RWPE1 (cell line): ENCODE measurements at regions not wholly inside any gene's neighbourhood (a gene's known extent, or its start where the extent isn't known, plus 50 kb on each side); places are given as distances from the start of the nearest gene placed in this dataset.

Experiments used
- CTCF ChIA-PET: fragments of 350-600 bp; sonication (Branson Sonifier 250); formaldehyde crosslinking; extraction: SDS; loops from one replicate; lab custom pipeline; 2021; lab: Yijun Ruan, JAX
- POLR2A ChIA-PET: fragments of 400-600 bp; formaldehyde crosslinking; extraction: SDS; loops from one replicate; lab custom pipeline; 2020; ENCODE audit warnings: antibody characterized with exemption; ENCODE audit not compliant: low non-redundant PET; lab: Yijun Ruan, JAX
- DNase-seq: peaks from one replicate; pipeline ENCODE4 v3.0.0; 2012; ENCODE audit warnings: low spot score
- H3K27ac ChIP-seq: fragments of 450-650 bp; 2 replicates; pipeline ENCODE4 v1.5.1; 2017
- TF ChIP-seq, protein P1 (sequence below): fragments of 450-650 bp; conservative IDR thresholded peaks from 2 replicates; pipeline ENCODE4 v1.5.1; 2017; ENCODE audit warnings: low read depth, mild to moderate bottlenecking

DNA sequence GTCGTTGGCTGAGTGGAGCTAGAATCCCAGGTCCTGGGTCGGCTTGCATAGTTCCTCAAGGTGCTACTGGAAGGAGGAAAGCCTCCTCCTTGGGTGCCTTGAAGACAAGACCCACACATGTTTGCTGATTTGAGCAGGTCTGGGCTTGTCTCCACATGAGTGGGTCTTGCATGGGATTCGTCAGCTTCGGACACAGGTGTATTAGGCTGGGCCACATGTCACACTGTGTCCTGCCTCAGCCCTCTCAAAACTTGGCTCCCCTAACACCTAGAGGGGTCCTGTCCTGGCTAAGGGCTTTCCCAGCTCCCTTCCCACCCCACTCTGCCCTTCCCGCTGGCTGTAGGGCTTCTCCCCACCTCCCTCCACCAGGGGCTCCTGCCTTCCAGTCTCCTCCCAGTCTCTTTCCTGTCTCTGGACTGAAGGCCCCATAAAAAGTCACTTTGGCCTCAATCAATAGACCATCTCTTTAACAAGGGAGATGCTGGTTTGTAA is 73.0 kb upstream of the ADPGK start:
- ChIA-PET CTCF (no interaction called here), POLR2A (no interaction called here)
- DNase-seq: no peak
- H3K27ac ChIP-seq: no peak overlapping the region
- TF ChIP-seq, protein P1, sequence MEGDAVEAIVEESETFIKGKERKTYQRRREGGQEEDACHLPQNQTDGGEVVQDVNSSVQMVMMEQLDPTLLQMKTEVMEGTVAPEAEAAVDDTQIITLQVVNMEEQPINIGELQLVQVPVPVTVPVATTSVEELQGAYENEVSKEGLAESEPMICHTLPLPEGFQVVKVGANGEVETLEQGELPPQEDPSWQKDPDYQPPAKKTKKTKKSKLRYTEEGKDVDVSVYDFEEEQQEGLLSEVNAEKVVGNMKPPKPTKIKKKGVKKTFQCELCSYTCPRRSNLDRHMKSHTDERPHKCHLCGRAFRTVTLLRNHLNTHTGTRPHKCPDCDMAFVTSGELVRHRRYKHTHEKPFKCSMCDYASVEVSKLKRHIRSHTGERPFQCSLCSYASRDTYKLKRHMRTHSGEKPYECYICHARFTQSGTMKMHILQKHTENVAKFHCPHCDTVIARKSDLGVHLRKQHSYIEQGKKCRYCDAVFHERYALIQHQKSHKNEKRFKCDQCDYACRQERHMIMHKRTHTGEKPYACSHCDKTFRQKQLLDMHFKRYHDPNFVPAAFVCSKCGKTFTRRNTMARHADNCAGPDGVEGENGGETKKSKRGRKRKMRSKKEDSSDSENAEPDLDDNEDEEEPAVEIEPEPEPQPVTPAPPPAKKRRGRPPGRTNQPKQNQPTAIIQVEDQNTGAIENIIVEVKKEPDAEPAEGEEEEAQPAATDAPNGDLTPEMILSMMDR: no peak

DNA sequence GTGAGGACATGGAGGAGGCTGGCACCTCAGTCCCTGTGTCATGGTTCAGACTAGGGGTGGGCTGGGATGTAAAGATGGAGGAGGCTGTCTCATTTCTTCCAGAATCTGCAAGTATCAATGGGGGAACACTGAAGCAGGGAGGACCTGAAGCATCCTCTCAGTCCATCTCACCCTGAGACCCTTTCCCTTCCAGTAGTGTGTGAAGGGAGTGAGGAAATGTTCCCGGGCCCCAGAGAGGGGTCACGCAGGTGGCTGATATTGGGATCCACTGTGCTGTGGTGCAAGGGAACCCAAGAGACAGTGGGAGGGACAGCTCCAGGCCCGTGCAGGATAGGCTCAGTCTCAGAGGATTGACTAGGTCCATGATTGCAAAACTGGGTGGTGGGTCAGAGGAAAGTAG is 72.2 kb upstream of the ADPGK start:
- ChIA-PET CTCF (interaction anchor here (0.7 kb wide), 1 partner anchor 8 kb away, joined by 5 read pairs; no protein-coding TSS in a partner anchor), POLR2A (no interaction called here)
- TF ChIP-seq, protein P1: no peak
- DNase-seq: no peak
- no peak overlapping the region for H3K27ac ChIP-seq

DNA sequence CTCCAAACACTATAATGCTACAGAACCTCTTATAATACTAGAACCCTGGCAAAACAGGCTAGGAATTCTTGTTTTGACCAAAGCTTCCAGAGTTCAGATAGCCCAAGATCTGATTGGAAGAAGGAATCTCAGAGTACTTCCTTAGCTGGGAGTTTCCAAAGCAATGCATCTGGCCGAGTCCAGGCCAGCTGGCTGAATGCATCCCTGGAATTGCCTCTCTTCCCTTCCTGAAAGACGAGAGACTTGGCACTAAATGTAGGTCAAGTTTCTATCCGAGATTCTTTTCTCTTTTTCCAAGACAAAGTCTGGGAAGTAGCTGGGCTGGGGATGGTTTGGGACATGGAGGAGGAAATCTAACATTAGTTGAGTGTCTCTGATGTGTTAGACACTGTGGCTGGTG is 68.7 kb upstream of the ADPGK start:
- ChIA-PET CTCF (no interaction called here), POLR2A (no interaction called here)
- no peak for DNase-seq
- no peak overlapping the region for H3K27ac ChIP-seq
- TF ChIP-seq, protein P1: no peak

DNA sequence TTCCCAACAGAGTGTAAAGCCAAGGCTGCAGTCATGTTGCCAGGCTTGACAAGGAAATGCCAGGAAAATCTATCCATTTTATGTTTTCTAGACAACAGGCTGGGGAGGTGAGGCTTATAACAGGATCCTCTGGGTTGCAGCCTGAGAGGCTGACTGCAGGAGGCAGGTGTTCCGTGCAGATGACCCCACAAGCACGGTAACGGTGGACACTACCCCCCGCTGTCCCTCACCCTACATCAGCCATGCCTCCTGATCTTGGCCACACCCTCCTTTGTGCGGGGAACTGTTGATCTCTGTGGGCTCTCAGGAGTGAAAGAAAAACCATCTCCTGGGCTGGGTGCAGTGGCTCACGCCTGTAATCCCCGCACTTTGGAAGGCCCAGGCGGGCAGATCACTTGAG is 68.0 kb upstream of the ADPGK start:
- ChIA-PET CTCF (no interaction called here), POLR2A (no interaction called here)
- no peak overlapping the region for H3K27ac ChIP-seq
- TF ChIP-seq, protein P1: no peak
- DNase-seq: no peak

DNA sequence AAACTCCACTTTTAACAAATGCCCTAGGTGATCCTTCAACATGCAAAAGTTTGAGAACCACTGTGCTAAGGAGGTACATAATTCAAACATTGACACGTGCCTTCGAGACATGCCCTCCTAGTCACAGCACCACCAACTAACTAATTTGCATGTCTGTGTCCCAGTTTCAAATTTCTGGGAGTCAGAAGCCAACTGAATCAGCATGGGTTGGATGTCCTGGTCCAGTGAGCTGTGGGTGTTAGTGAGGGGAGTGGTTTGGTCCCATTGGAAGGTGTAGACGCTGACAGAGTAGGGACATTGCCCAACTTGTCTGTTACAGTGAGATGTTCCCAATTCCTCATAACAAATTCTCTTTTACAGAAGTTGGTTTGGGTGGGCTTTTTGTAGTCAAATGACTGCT is 67.3 kb upstream of the ADPGK start:
- TF ChIP-seq, protein P1: no peak
- ChIA-PET CTCF (no interaction called here), POLR2A (no interaction called here)
- DNase-seq: no peak
- H3K27ac ChIP-seq: no peak overlapping the region

DNA sequence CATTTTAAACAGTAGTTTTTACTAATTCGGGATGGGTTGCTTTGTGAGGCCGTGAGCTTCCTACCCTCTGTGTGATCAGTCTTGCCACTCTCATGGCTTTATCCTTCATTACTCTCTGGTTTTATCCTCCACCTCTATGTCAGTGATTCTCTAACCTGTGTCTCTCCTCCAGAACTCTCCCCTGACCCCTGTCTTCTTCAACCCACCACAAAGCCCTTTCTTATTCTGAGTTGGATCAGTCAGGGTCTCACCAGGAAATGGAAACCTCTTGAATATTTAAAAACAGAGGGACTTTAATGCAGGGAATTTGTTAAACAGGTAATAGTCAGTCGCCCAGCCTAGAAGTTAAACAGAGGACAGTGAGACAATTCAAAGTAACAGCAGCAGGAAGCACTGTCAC is 64.2 kb upstream of the ADPGK start:
- no peak for DNase-seq
- ChIA-PET CTCF (no interaction called here), POLR2A (no interaction called here)
- H3K27ac ChIP-seq: no peak overlapping the region
- TF ChIP-seq, protein P1: no peak

DNA sequence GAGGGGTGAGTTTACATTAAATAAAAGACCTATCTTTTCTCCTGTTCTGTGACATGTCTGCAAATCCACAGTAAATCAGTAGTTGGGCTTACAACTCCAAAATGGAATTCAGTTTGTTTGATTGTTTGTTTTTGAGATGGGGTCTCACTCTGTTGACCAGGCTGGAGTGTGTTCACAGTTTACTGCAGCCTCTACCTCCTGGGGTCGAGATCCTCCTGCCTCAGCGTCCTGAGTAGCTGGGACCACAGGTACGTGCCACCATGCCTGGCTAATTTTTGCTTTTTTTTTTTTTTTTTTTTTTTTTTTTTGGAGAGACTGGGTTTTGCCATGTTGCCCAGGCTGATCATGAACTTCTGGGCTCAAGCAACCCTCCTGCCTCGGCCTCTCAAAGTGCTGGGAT is 63.5 kb upstream of the ADPGK start:
- POLR2A ChIA-PET: no interaction called here
- DNase-seq: no peak
- H3K27ac ChIP-seq: no peak overlapping the region
- TF ChIP-seq, protein P1: no peak
- CTCF ChIA-PET: no interaction called here
